GM20000 (cell line): ENCODE measurements at regions not wholly inside any gene's neighbourhood (a gene's known extent, or its start where the extent isn't known, plus 50 kb on each side); places are given as distances from the start of the nearest gene placed in this dataset.
"Not testable (repeated sequence)": the region's sequence is repeated elsewhere in the genome, so short reads cannot be mapped to it uniquely, and the experiment has no call there.

Experiments
- DNase-seq: peaks from one replicate; pipeline ENCODE4 v3.0.0; 2012; ENCODE audit warnings: low spot score
- TF ChIP-seq, protein P1 (sequence below): IDR thresholded peaks from 2 replicates; pipeline ENCODE4 v1.5.1; 2012; ENCODE audit warnings: mild to moderate bottlenecking, control low read depth; ENCODE audit errors: extremely low read depth, missing control alignments

DNA sequence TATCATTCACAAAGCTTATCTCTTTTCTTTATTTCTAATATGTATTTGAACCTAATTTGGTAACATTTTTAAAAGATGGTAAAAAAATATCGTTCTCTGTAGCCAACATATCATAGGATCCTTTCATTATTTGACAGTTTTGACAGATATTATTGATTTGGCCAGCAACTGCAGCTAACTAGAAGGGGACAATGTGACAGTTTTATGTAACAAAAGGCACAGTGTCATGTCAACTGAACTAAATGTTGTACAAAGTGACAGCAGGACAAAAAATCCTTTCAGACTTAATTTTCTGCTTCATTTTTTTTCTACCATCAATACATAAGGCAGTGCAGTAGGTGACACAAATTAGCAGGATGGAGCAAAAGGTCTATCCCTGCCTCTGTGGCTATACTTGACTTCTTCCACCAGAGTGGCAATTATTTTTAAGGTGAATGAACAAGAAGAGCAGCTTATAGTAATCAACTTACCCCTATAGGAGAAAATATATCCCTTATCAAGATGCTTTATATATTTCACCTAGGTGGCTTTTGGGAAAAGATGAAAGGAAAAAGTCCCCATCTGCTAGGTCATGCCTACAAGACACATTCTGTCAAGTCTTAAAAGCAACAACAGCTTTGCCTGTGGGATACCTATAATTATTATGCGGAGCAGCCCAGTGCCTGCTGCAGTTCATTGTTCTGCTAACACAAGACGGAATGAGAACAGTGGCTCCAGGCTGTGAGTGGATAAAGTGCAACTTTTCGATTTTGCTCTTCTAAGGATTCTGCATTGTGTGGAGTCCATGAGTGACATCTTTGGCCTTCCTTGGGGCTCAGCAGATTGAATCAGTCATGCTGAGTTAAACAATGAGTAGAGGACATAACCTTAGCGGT, 694.9 kb downstream of the ISL1 start:
- no peak for DNase-seq
- TF ChIP-seq, protein P1, sequence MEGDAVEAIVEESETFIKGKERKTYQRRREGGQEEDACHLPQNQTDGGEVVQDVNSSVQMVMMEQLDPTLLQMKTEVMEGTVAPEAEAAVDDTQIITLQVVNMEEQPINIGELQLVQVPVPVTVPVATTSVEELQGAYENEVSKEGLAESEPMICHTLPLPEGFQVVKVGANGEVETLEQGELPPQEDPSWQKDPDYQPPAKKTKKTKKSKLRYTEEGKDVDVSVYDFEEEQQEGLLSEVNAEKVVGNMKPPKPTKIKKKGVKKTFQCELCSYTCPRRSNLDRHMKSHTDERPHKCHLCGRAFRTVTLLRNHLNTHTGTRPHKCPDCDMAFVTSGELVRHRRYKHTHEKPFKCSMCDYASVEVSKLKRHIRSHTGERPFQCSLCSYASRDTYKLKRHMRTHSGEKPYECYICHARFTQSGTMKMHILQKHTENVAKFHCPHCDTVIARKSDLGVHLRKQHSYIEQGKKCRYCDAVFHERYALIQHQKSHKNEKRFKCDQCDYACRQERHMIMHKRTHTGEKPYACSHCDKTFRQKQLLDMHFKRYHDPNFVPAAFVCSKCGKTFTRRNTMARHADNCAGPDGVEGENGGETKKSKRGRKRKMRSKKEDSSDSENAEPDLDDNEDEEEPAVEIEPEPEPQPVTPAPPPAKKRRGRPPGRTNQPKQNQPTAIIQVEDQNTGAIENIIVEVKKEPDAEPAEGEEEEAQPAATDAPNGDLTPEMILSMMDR: no peak

DNA sequence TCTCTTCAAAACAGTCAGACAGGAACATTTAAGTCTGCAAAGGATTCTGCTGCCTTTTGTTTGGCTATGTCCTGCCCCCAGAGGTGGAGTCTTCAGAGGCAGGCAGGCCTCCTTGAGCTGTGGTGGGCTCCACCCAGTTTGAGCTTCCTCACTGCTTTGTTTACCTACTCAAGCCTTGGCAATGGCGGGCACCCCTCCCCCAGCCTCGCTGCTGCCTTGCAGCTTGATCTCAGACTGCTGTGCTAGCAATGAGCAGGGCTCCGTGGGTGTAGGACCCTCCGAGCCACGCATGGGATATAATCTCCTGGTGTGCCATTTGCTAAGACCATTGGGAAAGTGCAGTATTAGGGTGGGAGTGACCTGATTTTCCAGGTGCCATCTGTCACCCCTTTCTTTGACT, 685.4 kb upstream of the ITGA1 start:
- not testable (repeated sequence) for DNase-seq

- DNase-seq: no peak
- TF ChIP-seq, protein P1: no peak
Observed at GRCh38 chr5:52107210-52107905, 680.4 kb upstream of the ITGA1 start.

DNA sequence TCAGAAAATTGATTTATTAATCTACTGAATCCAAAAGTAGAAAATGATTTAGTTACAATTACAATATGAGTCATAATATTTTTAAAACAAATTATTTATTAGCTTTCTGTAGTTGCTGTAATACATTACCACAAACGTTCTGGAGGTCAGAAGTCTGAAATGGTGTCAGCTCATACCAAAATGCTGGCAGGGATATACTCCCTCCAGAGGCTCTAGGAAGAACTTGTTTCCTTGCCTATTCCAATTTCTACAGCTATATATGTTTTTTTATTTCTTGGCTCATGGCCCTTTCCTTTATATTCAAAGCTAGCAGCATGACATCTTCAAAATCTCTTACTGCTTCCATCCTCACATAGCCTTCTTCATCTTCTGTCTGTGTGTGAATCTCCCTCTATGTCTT, 667.9 kb upstream of the ITGA1 start:
- TF ChIP-seq, protein P1: no peak
- no peak for DNase-seq

DNA sequence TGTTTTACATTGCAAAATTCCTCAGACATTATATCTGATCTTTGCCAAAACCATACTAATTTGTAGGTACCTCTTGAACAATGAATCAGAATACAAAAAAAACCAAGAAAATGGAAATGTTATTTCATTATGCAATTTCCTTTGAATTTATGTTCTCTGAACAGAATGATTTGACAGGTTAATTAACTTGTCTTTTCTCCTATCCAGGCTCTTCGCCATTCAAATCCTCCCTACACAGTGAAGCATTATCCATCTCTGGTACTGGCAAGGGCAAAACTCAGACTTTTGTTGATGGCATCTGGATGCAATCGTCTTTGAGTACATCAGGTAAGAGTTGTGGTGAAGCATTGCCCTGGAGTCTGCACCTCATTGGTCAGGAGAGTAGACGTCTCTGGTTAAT, 655.7 kb upstream of the ITGA1 start:
- DNase-seq: no peak
- TF ChIP-seq, protein P1: no peak

- no peak for DNase-seq
- TF ChIP-seq, protein P1: no peak
Observed at GRCh38 chr5:52134013-52134650, 653.6 kb upstream of the ITGA1 start.

- DNase-seq: no peak
- TF ChIP-seq, protein P1: no peak
Observed at GRCh38 chr5:52139888-52140615, 647.7 kb upstream of the ITGA1 start.
